HepG2 (cell line): ENCODE measurements at regions not wholly inside any gene's neighbourhood (a gene's known extent, or its start where the extent isn't known, plus 50 kb on each side); places are given as distances from the start of the nearest gene placed in this dataset.

Experiments
- ATAC-seq: fragments of 200-7000 bp; cut with Tn5 transposase; 3 replicates; pipeline ENCODE4 v1.9.1; 2020; ENCODE audit warnings: mild to moderate bottlenecking, moderate library complexity
- BruUV-seq: library from RNA; stranded (reverse); fragments of 400-500 nt; replicated peaks from 2 replicates; lab custom pipeline; 2021; lab: Mats Ljungman, UMichigan
- CTCF ChIA-PET: fragments of 300-600 bp; formaldehyde crosslinking; extraction: SDS; loops from one replicate; lab custom pipeline; 2021; ENCODE audit warnings: low total read pairs, inconsistent platforms, low intra/inter-chr PET ratio; lab: Yijun Ruan, JAX
- POLR2A ChIA-PET: fragments of 350-600 bp; sonication (Branson Sonifier 250); formaldehyde crosslinking; loops from one replicate; lab custom pipeline; 2020; ENCODE audit warnings: antibody characterized with exemption, inconsistent platforms; lab: Yijun Ruan, JAX
- DNase-seq: peaks from one replicate; pipeline ENCODE4 v3.0.0-alpha.2; 2015; ENCODE audit warnings: low spot score
- FAIRE-seq: peaks from 3 replicates; lab custom pipeline; 2011; peaks lifted over from hg19 to GRCh38; lab: Jason Lieb, UNC
- H2AFZ ChIP-seq: one replicate; pipeline ENCODE4 v1.6.1; 2011; ENCODE audit warnings: low read length, inconsistent platforms
- H3K27ac ChIP-seq: fragments of 300-600 bp; 3 replicates; pipeline ENCODE4 v1.8.0; 2011; ENCODE audit warnings: mixed run types, mild to moderate bottlenecking, mixed read lengths, low read length, inconsistent platforms; ENCODE audit not compliant: insufficient read depth; ENCODE audit errors: extremely low read length
- H3K27me3 ChIP-seq, 2 experiments: fragments of 200-600 bp in 1 of 2; 2 replicates in 1 of 2; 3 replicates in 1 of 2; pipeline versions ENCODE4 v1.6.0 to v1.8.0; 2011; ENCODE audit warnings: low read length in 2 of 2, mild to moderate bottlenecking in 2 of 2, moderate library complexity in 2 of 2, inconsistent platforms in 1 of 2; ENCODE audit not compliant: insufficient read depth in 2 of 2, control insufficient read depth in 1 of 2
- H3K36me3 ChIP-seq, 2 experiments: fragments of 200-600 bp in 1 of 2; replicated peaks in 1 of 2; 2 replicates in 1 of 2; 3 replicates in 1 of 2; pipeline versions ENCODE4 v1.5.1 to v1.8.0; 2011; ENCODE audit warnings: low read length in 2 of 2, inconsistent platforms in 1 of 2; ENCODE audit not compliant: insufficient read depth in 2 of 2, control insufficient read depth in 1 of 2
- H3K4me1 ChIP-seq: 2 replicates; pipeline ENCODE4 v1.5.1; 2012; ENCODE audit warnings: low read length, inconsistent platforms; ENCODE audit not compliant: insufficient read depth
- H3K4me2 ChIP-seq: 2 replicates; pipeline ENCODE4 v1.6.0; 2011; ENCODE audit warnings: low read depth, low read length, inconsistent platforms
- H3K4me3 ChIP-seq, 3 experiments: fragments of 200-600 bp in 1 of 3; sonication (generic), shearing (Covaris generic) in 1 of 3; replicated peaks in 1 of 3; 2 replicates each; pipeline ENCODE4 v1.5.1; 2011 to 2016; ENCODE audit warnings: low read length in 3 of 3, inconsistent platforms in 2 of 3, low read depth in 2 of 3, mild to moderate bottlenecking in 2 of 3, control low read depth in 1 of 3, mixed read lengths in 1 of 3; ENCODE audit not compliant: insufficient read depth in 1 of 3
- H3K79me2 ChIP-seq: one replicate; pipeline ENCODE4 v1.6.1; 2011; ENCODE audit warnings: low read length, inconsistent platforms; ENCODE audit not compliant: insufficient read depth
- H3K9ac ChIP-seq: 2 replicates; pipeline ENCODE4 v1.6.0; 2011; ENCODE audit warnings: mild to moderate bottlenecking, low read depth, low read length, inconsistent platforms; ENCODE audit not compliant: insufficient read depth
- H3K9me3 ChIP-seq: 2 replicates; pipeline ENCODE4 v1.5.1; 2012; ENCODE audit warnings: mild to moderate bottlenecking, low read length
- H4K20me1 ChIP-seq: 2 replicates; pipeline ENCODE4 v1.6.0; 2011; ENCODE audit warnings: inconsistent platforms, mild to moderate bottlenecking, low read length, moderate library complexity; ENCODE audit not compliant: insufficient read depth
- CREBL2 ChIP-seq: sonication (generic); formaldehyde crosslinking; IDR thresholded peaks from 2 replicates; pipeline ENCODE4 v1.8.1; 2023; ENCODE audit warnings: missing genetic modification reagents, mild to moderate bottlenecking, borderline replicate concordance
- HNRNPLL ChIP-seq: fragments of 200-400 bp; formaldehyde crosslinking; IDR thresholded peaks from 2 replicates; pipeline ENCODE4 v1.6.1; 2017; ENCODE audit warnings: mild to moderate bottlenecking, low read depth, low read length; ENCODE audit not compliant: poor library complexity, severe bottlenecking
- TAF15 ChIP-seq: fragments of 200-400 bp; formaldehyde crosslinking; IDR thresholded peaks from one replicate; pipeline ENCODE4 v1.6.1; 2018; ENCODE audit warnings: mild to moderate bottlenecking, low read depth, low read length; ENCODE audit not compliant: poor library complexity, severe bottlenecking
- ZNF20 ChIP-seq: sonication (generic); formaldehyde crosslinking; IDR thresholded peaks from 2 replicates; pipeline ENCODE4 v1.4.0; 2020; ENCODE audit warnings: mild to moderate bottlenecking, moderate library complexity, missing genetic modification reagents
- ZNF337 ChIP-seq: sonication (generic); formaldehyde crosslinking; IDR thresholded peaks from 2 replicates; pipeline ENCODE4 v1.5.1; 2020; ENCODE audit warnings: missing genetic modification reagents, low read depth, mild to moderate bottlenecking, borderline replicate concordance
- ZNF883 ChIP-seq: sonication (generic); formaldehyde crosslinking; IDR thresholded peaks from 2 replicates; pipeline ENCODE4 v1.5.1; 2020; ENCODE audit warnings: mild to moderate bottlenecking, missing genetic modification reagents; ENCODE audit errors: not compliant biosample characterization
- WGBS: methylation state at CpG from one replicate; pipeline ENCODE4 v1.1.6; 2017; ENCODE audit warnings: low lambda C conversion rate; 5-methylcytosine and 5-hydroxymethylcytosine counted together
- in situ Hi-C: cut with HindIII; loops from 2 replicates; pipeline ENCODE4 v1.10.0; 2017; ENCODE audit warnings: low pct_unique_long_range_greater_than_20kb; ENCODE audit not compliant: extremely low pct_ligation_motif_present
- intact Hi-C: fragments of 100-400 bp; cut with micrococcal nuclease; formaldehyde crosslinking; loops from one replicate; pipeline ENCODE4 v1.10.0; 2022; ENCODE audit not compliant: unreplicated experiment
- TF ChIP-seq, protein P1 (sequence below): sonication (generic); formaldehyde crosslinking; IDR thresholded peaks from 2 replicates; pipeline ENCODE4 v1.5.1; 2020; ENCODE audit warnings: mild to moderate bottlenecking, missing genetic modification reagents

DNA sequence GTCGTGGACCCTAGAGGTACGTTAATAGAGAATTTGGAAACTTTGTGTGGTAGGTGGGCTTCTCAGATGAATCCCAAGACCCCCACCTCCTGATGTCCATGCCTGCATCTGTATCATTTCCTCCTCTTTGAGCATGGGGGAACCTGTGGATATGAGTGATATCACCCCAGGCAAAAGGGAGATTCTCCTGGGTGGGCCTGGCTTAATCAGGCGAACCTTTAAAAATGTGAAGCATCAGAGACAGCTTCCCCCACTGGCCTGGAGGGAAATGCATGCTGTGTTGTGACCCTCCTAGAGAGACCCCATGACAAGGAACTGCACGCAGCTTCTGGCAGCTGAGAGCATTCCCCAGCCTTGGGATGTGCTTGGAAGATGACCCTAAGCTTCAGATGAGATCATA lies 180.9 kb downstream of the MBOAT1 start:
- no peaks in the 10 kb centered on the region for H3K79me2 ChIP-seq
- no peaks in the 10 kb centered on the region for H4K20me1 ChIP-seq
- no TSS peak for BruUV-seq
- FAIRE-seq (no peak), DNase-seq (no peak), ATAC-seq (no peak)
- H3K4me1 ChIP-seq, result no peaks in the 10 kb centered on the region
- in situ Hi-C loops (no loop called here), intact Hi-C loops (no loop called here)
- H3K9me3 ChIP-seq, result no peaks in the 10 kb centered on the region
- H3K36me3 ChIP-seq, result no peaks in the 10 kb centered on the region
- H3K27me3 ChIP-seq, result peaks cover 1 to 18% of the 10 kb centered on the region in 2 experiments; a peak in 3 of 5 replicates
- ChIA-PET POLR2A (no interaction called here), CTCF (no interaction called here)
- no peak overlapping the region for H3K27ac ChIP-seq
- 8% methylated on average over 4 of the region's 4 CpGs for WGBS
- no peak overlapping the region for H3K4me3 ChIP-seq
- no peak overlapping the region for H3K9ac ChIP-seq
- TF ChIP-seq, protein P1, sequence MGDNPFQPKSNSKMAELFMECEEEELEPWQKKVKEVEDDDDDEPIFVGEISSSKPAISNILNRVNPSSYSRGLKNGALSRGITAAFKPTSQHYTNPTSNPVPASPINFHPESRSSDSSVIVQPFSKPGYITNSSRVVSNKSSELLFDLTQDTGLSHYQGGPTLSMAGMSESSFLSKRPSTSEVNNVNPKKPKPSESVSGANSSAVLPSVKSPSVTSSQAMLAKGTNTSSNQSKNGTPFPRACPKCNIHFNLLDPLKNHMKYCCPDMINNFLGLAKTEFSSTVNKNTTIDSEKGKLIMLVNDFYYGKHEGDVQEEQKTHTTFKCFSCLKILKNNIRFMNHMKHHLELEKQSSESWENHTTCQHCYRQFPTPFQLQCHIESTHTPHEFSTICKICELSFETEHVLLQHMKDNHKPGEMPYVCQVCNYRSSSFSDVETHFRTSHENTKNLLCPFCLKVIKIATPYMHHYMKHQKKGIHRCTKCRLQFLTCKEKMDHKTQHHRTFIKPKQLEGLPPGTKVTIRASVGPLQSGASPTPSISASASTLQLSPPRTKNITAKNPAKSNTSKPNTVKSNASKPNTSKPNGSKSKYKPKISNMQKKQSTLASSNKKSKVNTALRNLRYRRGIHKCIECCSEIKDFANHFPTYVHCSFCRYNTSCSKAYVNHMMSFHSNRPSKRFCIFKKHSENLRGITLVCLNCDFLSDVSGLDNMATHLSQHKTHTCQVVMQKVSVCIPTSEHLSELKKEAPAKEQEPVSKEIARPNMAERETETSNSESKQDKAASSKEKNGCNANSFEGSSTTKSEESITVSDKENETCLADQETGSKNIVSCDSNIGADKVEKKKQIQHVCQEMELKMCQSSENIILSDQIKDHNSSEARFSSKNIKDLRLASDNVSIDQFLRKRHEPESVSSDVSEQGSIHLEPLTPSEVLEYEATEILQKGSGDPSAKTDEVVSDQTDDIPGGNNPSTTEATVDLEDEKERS (CRISPR knock-in tag), result no peak
- TF ChIP-seq ZNF337 (CRISPR knock-in tag) (no peak), HNRNPLL (no peak), CREBL2 (CRISPR knock-in tag) (no peak), ZNF20 (CRISPR knock-in tag) (no peak), TAF15 (no peak), ZNF883 (CRISPR knock-in tag) (no peak)
- H3K4me2 ChIP-seq, result no peak overlapping the region
- no peak overlapping the region for H2AFZ ChIP-seq
